ENCODE measurements at regions not wholly inside any gene's neighbourhood (a gene's known extent, or its start where the extent isn't known, plus 50 kb on each side); places are given as distances from the start of the nearest gene placed in this dataset.

DNA sequence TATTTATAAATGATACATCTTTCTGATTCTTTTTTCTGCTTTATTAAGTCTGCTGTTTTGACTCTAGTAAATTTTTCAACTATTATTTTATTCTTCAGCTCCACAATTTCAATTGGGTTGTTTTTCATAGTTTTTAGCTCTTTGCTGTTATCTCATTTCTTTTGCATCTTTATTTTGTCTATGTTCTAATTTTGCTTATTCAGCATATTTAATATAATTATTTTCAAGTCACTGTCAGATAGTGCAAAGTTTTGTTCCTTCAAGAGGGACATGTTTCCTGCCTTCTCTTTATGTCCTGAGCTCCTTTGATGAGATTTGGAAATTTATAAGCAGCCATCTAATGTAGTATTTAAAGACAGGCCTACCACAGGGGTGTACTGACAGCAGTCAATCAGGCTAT, 131.5 kb upstream of the ZNF722 start:
- TF ChIP-seq ELF4 (IDR thresholded peaks at IDR 0.05) (no peak), FOXA1 (IDR thresholded peaks at IDR 0.05) (no peak), NFRKB (IDR thresholded peaks at IDR 0.05) (no peak), SUZ12 (IDR thresholded peaks at IDR 0.05) (no peak), LEF1 (IDR thresholded peaks at IDR 0.05; ENCODE audit: borderline replicate concordance) (no peak), ZNF384 (IDR thresholded peaks at IDR 0.05) (no peak), BHLHE40 (IDR thresholded peaks at IDR 0.05; ENCODE audit: borderline replicate concordance) (no peak), SP1 (IDR thresholded peaks at IDR 0.05) (no peak), ARNT (IDR thresholded peaks at IDR 0.05) (no peak), FOXM1 (IDR thresholded peaks at IDR 0.05; ENCODE audit: borderline replicate concordance) (no peak), HDGF (IDR thresholded peaks at IDR 0.05; ENCODE audit: borderline replicate concordance) (no peak), FOXK2 (IDR thresholded peaks at IDR 0.05) (no peak)
- TF ChIP-seq, protein P1, sequence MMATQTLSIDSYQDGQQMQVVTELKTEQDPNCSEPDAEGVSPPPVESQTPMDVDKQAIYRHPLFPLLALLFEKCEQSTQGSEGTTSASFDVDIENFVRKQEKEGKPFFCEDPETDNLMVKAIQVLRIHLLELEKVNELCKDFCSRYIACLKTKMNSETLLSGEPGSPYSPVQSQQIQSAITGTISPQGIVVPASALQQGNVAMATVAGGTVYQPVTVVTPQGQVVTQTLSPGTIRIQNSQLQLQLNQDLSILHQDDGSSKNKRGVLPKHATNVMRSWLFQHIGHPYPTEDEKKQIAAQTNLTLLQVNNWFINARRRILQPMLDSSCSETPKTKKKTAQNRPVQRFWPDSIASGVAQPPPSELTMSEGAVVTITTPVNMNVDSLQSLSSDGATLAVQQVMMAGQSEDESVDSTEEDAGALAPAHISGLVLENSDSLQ (IDR thresholded peaks at IDR 0.05), result no peak

Data from HEK293T (cell line).